Cardiac muscle cell (in vitro differentiated cells and primary cell): ENCODE measurements at regions not wholly inside any gene's neighbourhood (a gene's known extent, or its start where the extent isn't known, plus 50 kb on each side); places are given as distances from the start of the nearest gene placed in this dataset.

Experiments
- DNase-seq, 2 donors: peaks; one replicate each; pipeline versions ENCODE4 v3.0.0 to v3.0.0-alpha.2; 2010 to 2017; ENCODE audit warnings: low read depth in 1 of 2, low spot score in 1 of 2
- H3K27ac ChIP-seq: fragments of 200-600 bp; sonication (generic); 2 replicates; pipeline ENCODE4 v1.5.1; 2016
- H3K27me3 ChIP-seq: fragments of 200-600 bp; sonication (generic); 2 replicates; pipeline ENCODE4 v1.6.0; 2016; ENCODE audit warnings: control low read depth
- H3K36me3 ChIP-seq: fragments of 200-600 bp; sonication (generic); 2 replicates; pipeline ENCODE4 v1.5.1; 2016; ENCODE audit warnings: control low read depth
- H3K4me1 ChIP-seq: fragments of 200-600 bp; sonication (generic); 2 replicates; pipeline ENCODE4 v1.8.1; 2017; ENCODE audit warnings: low read depth, mild to moderate bottlenecking, mixed run types
- H3K4me3 ChIP-seq: fragments of 200-600 bp; sonication (generic); 2 replicates; pipeline ENCODE4 v1.5.1; 2016; ENCODE audit warnings: mild to moderate bottlenecking
- H3K9me3 ChIP-seq: fragments of 200-600 bp; sonication (generic); 2 replicates; pipeline ENCODE4 v1.5.1; 2017; ENCODE audit warnings: low read depth, mild to moderate bottlenecking, control low read depth
- CTCF ChIP-seq: IDR thresholded peaks from 2 replicates; pipeline ENCODE4 v1.5.1; 2012; ENCODE audit warnings: low read depth, mild to moderate bottlenecking, low read length

- H3K4me1 ChIP-seq = peaks cover 4% of the 10 kb centered on the region
- no peak overlapping the region for H3K4me3 ChIP-seq
- no peak for TF ChIP-seq CTCF
- H3K9me3 ChIP-seq = no peaks in the 10 kb centered on the region
- DNase-seq = peak in 1 of 2 donors; percentile 38
- H3K27me3 ChIP-seq = no peaks in the 10 kb centered on the region
- H3K36me3 ChIP-seq = no peaks in the 10 kb centered on the region
- no peak overlapping the region for H3K27ac ChIP-seq
Observed at GRCh38 chr2:128534688-128535392, 216.2 kb upstream of the HS6ST1 start.

GRCh38 chr2:128535953-128536352 lies 217.3 kb upstream of the HS6ST1 start:
- peak in 1 of 2 donors; percentile 80 for DNase-seq
- no peak for TF ChIP-seq CTCF
- Histone ChIP-seq H3K27me3 (no peaks in the 10 kb centered on the region), H3K4me1 (peaks cover 4% of the 10 kb centered on the region), H3K4me3 (no peak overlapping the region), H3K36me3 (no peaks in the 10 kb centered on the region), H3K9me3 (no peaks in the 10 kb centered on the region), H3K27ac (no peak overlapping the region)

- no peak overlapping the region for H3K27ac ChIP-seq
- DNase-seq = peak in 1 of 2 donors; percentile 91
Observed at GRCh38 chr2:128536925-128537620, 218.4 kb upstream of the HS6ST1 start.

GRCh38 chr2:128537646-128538045 lies 219.0 kb upstream of the HS6ST1 start:
- Histone ChIP-seq H3K9me3 (no peaks in the 10 kb centered on the region), H3K4me3 (no peak overlapping the region), H3K27ac (no peak overlapping the region), H3K27me3 (no peaks in the 10 kb centered on the region), H3K36me3 (no peaks in the 10 kb centered on the region), H3K4me1 (peaks cover 4% of the 10 kb centered on the region)
- no peak for DNase-seq
- no peak for TF ChIP-seq CTCF

More at GRCh38 chr2:128536925-128537620, 218.4 kb upstream of the HS6ST1 start:
- no peaks in the 10 kb centered on the region for H3K36me3 ChIP-seq
- peaks cover 4% of the 10 kb centered on the region for H3K4me1 ChIP-seq
- H3K27me3 ChIP-seq = no peaks in the 10 kb centered on the region
- TF ChIP-seq CTCF = no peak
- no peak overlapping the region for H3K4me3 ChIP-seq
- no peaks in the 10 kb centered on the region for H3K9me3 ChIP-seq

- no peaks in the 10 kb centered on the region for H3K9me3 ChIP-seq
- no peak overlapping the region for H3K4me3 ChIP-seq
- no peaks in the 10 kb centered on the region for H3K27me3 ChIP-seq
- DNase-seq = no peak
- H3K36me3 ChIP-seq = no peaks in the 10 kb centered on the region
- peaks cover 4% of the 10 kb centered on the region for H3K4me1 ChIP-seq
- no peak overlapping the region for H3K27ac ChIP-seq
- TF ChIP-seq CTCF = no peak
Observed at GRCh38 chr2:128538396-128538795, 219.7 kb upstream of the HS6ST1 start.
